Progenitor cell of endocrine pancreas (in vitro differentiated cells): ENCODE measurements at regions not wholly inside any gene's neighbourhood (a gene's known extent, or its start where the extent isn't known, plus 50 kb on each side); places are given as distances from the start of the nearest gene placed in this dataset.

Source experiments
- DNase-seq: peaks from one replicate; pipeline ENCODE4 v3.0.0; 2021; ENCODE audit warnings: low spot score; ENCODE audit not compliant: unreplicated experiment
- H3K27ac Mint-ChIP-seq: 2 replicates; pipeline ENCODE4 v1.8.0; 2021; ENCODE audit warnings: mild to moderate bottlenecking, moderate library complexity, mixed read lengths
- H3K27me3 Mint-ChIP-seq: 2 replicates; pipeline ENCODE4 v1.8.0; 2021; ENCODE audit warnings: mixed read lengths
- H3K36me3 Mint-ChIP-seq: 2 replicates; pipeline ENCODE4 v1.8.0; 2022; ENCODE audit warnings: mixed read lengths; ENCODE audit not compliant: insufficient read depth
- H3K4me1 Mint-ChIP-seq: 2 replicates; pipeline ENCODE4 v1.8.0; 2021; ENCODE audit warnings: low read depth, mixed read lengths
- H3K4me3 Mint-ChIP-seq: 2 replicates; pipeline ENCODE4 v1.8.0; 2021; ENCODE audit warnings: low read depth, mild to moderate bottlenecking, moderate library complexity, mixed read lengths
- H3K9me3 Mint-ChIP-seq: 2 replicates; pipeline ENCODE4 v1.8.0; 2021; ENCODE audit warnings: low read depth, mixed read lengths
- TF ChIP-seq, protein P1 (sequence below): fragments of 200-600 bp; sonication (generic); IDR thresholded peaks from one replicate; pipeline ENCODE4 v1.5.0; 2021; ENCODE audit warnings: antibody characterized with exemption, mild to moderate bottlenecking; ENCODE audit not compliant: unreplicated experiment

DNA sequence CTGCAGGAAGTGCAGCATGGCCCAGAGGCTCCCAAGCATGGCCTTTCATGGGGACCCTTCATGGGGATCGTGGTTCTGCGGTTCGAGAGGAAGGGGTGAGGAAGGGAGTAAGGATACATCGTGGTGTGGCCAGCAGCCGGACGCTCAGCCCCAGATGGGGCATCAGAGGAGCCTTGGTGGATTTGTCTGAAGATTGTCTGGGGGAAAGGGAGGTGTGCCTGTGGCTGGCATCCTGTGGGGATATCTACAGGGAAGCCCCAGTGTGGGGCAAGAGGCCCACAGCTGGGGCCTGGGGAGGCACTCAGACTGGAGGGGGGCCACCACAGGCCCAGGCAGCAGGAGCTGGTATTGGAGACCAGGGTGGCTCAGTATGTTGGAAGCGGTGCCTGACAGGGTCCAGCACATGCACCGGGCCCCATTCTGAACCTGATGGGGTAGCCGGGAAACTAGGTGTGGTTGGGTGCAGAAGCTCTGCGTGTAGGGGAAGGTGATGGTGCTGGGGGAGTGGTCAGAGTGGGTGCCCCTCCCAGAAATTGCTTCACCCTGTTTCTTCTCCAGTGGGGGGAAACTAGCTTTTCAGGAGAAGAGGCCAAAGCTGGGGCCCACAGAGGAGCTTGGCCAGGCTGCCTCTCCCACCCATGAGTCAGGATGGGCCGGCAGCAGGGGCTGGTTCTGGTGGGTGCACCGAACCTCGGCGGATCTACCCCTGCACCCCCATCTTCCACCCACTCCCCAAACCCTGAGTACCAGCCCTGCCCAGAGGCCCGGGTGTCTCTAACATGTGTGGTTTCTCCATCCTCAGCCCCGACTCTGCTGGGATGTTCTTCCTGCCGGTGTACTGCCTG lies 274.4 kb upstream of the HDAC4 start:
- no peak for DNase-seq
- H3K36me3 Mint-ChIP-seq = no peaks in the 10 kb centered on the region

DNA sequence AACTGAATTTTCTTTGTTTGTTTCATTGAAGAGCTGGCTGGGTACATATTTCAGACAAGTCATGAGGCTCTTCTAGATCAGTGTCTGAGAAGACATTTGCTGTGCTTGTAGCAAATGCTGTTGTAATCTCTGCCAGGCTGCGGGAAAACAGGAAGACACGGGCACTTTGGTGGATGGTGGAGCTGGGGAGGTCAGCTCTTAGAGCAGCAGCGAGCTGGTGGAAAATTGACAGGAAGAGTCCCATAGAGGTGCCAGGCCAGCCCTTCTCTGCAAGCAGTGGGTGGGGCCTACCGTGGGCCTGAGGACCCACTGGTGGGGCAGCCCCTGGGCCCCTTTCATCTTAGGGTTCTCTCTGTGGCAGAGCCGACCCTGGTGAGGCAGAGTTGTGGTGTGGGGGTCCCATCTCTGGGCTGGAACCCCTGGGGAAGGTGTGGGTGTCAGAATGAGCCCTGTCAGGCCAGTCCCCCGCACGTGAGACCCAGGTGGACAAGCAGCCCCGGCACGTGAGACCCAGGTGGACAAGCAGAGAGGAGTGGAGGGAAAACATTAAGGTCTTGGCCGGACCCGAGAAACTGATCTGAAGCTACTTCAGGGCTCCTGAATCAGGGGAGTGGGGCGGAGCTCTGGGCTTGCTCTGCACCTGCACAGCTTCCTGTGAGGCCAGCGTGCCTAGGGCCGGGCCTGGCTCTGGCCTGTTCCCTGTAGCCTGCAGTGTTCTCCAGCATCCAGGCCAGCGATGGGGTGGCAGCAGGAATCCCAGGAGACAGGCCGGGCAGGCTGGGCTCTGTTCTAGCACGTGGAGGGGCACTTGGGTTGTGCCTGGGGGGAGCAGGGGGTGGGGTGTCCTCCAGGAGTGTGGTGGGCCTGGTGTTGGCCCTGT lies 273.5 kb upstream of the HDAC4 start:
- Mint-ChIP-seq H3K4me3 (no peak overlapping the region), H3K9me3 (no peaks in the 10 kb centered on the region), H3K27ac (no peak overlapping the region), H3K4me1 (no peaks in the 10 kb centered on the region), H3K27me3 (peaks cover 14% of the 10 kb centered on the region), H3K36me3 (no peaks in the 10 kb centered on the region)
- no peak for DNase-seq
- TF ChIP-seq, protein P1, sequence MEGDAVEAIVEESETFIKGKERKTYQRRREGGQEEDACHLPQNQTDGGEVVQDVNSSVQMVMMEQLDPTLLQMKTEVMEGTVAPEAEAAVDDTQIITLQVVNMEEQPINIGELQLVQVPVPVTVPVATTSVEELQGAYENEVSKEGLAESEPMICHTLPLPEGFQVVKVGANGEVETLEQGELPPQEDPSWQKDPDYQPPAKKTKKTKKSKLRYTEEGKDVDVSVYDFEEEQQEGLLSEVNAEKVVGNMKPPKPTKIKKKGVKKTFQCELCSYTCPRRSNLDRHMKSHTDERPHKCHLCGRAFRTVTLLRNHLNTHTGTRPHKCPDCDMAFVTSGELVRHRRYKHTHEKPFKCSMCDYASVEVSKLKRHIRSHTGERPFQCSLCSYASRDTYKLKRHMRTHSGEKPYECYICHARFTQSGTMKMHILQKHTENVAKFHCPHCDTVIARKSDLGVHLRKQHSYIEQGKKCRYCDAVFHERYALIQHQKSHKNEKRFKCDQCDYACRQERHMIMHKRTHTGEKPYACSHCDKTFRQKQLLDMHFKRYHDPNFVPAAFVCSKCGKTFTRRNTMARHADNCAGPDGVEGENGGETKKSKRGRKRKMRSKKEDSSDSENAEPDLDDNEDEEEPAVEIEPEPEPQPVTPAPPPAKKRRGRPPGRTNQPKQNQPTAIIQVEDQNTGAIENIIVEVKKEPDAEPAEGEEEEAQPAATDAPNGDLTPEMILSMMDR = no peak

More for the DNA sequence above, 274.4 kb upstream of the HDAC4 start:
- Mint-ChIP-seq H3K4me3 (no peak overlapping the region), H3K4me1 (no peaks in the 10 kb centered on the region), H3K9me3 (no peaks in the 10 kb centered on the region), H3K27ac (no peak overlapping the region), H3K27me3 (peaks cover 8% of the 10 kb centered on the region)
- TF ChIP-seq, protein P1 = no peak

DNA sequence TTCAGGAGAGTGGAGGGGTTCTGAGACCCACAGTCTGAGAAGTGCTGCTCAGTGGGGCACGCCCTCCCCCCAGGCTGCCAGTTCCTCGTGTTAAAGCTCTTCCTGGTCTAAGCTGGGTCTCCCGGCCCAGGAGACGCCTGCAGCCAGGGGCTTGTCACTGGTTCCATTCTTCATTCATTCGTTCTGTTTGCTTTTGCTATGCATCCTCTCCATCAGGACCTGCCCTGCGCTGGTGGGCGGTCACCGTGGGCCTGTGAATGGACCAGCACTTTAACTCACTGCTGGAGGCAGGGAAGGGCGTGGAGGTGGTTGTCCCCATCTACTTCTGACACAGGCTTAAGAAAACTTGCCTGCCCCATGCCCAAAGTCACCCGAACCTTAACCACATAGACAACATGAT lies 272.8 kb upstream of the HDAC4 start:
- peaks cover 13% of the 10 kb centered on the region for H3K27me3 Mint-ChIP-seq
- H3K27ac Mint-ChIP-seq = no peak overlapping the region
- no peaks in the 10 kb centered on the region for H3K36me3 Mint-ChIP-seq

DNA sequence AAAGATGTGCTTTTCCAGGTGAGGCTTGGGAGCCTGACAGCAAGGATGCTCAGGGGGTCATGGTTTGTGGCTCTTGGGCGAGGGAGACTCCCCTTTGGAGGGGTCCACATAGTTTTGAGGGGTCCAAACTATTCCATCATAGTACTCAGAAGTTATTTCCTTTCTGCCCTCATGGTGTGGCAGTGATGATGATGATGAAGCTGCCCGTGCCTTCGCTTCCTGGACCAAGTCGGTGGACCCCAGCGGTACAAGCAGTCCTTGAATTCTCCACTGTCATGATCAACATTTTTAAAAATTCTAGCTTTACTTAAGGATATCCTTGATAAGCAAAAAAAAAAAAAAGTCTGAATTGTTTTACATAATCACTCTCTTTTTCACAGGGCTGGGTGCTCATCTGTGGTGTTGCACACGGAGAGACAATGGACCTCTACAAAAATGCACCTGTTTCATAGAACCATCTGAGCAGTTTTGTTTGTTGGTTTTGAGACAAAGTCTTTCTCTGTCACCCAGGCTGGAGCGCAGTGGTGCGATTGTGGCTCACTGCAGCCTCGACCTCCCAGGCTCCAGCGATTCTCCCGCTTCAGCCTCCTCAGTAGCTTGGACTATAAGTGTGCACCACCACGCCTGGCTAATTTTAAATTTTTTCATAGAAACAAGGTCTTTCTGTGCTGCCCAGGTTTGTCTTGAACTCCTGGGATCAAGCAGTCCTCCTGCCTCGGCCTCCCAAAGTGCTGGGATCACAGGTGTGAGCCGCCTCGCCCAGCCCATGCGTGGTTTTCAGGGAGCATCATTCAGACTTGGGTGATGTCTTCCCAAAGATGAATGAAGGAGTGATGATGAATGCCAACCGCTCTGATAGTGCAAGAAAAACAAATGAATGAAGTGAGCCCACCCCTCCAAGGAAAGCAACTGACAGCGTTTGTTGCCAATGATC lies 271.4 kb upstream of the HDAC4 start:
- peaks cover 15% of the 10 kb centered on the region for H3K27me3 Mint-ChIP-seq
- no peaks in the 10 kb centered on the region for H3K36me3 Mint-ChIP-seq
- no peak for DNase-seq
- TF ChIP-seq, protein P1 = no peak
- no peaks in the 10 kb centered on the region for H3K9me3 Mint-ChIP-seq
- H3K27ac Mint-ChIP-seq = no peak overlapping the region
- no peak overlapping the region for H3K4me3 Mint-ChIP-seq
- no peaks in the 10 kb centered on the region for H3K4me1 Mint-ChIP-seq

More for the DNA sequence above, 272.8 kb upstream of the HDAC4 start:
- no peaks in the 10 kb centered on the region for H3K9me3 Mint-ChIP-seq
- H3K4me1 Mint-ChIP-seq = no peaks in the 10 kb centered on the region
- TF ChIP-seq, protein P1 = no peak
- no peak for DNase-seq
- H3K4me3 Mint-ChIP-seq = no peak overlapping the region
